DND-41 (cell line): ENCODE measurements at regions not wholly inside any gene's neighbourhood (a gene's known extent, or its start where the extent isn't known, plus 50 kb on each side); places are given as distances from the start of the nearest gene placed in this dataset.

ENCODE experiments used
- ATAC-seq: fragments of 200-7000 bp; cut with Tn5 transposase; 3 replicates; pipeline ENCODE4 v1.9.1; 2021; ENCODE audit warnings: low read depth; ENCODE audit not compliant: insufficient read depth
- DNase-seq: peaks from one replicate; pipeline ENCODE4 v3.0.0-alpha.2; 2020
- H2AFZ ChIP-seq: 2 replicates; pipeline ENCODE4 v1.6.0; 2012; ENCODE audit warnings: low read depth, low read length
- H3K27ac ChIP-seq: 2 replicates; pipeline ENCODE4 v1.5.1; 2012; ENCODE audit warnings: low read length, inconsistent platforms
- H3K27me3 ChIP-seq: fragments of 200-600 bp; sonication (generic); 2 replicates; pipeline ENCODE4 v1.6.0; 2012; ENCODE audit warnings: low read length, mild to moderate bottlenecking, inconsistent platforms; ENCODE audit not compliant: insufficient read depth, poor library complexity
- H3K36me3 ChIP-seq: 2 replicates; pipeline ENCODE4 v1.5.1; 2012; ENCODE audit warnings: low read length, inconsistent platforms; ENCODE audit not compliant: insufficient read depth
- H3K4me1 ChIP-seq: 2 replicates; pipeline ENCODE4 v1.5.1; 2012; ENCODE audit warnings: mild to moderate bottlenecking, low read length; ENCODE audit not compliant: insufficient read depth
- H3K4me2 ChIP-seq: 2 replicates; pipeline ENCODE4 v1.6.0; 2012; ENCODE audit warnings: mild to moderate bottlenecking, moderate library complexity, low read length, inconsistent platforms; ENCODE audit not compliant: insufficient read depth
- H3K4me3 ChIP-seq, 2 experiments: fragments of 200-600 bp in 1 of 2; shearing (Covaris generic) in 1 of 2; 2 replicates each; pipeline ENCODE4 v1.5.1; 2012 to 2016; ENCODE audit warnings: inconsistent platforms in 2 of 2, low read length in 2 of 2, mild to moderate bottlenecking in 2 of 2, low read depth in 1 of 2, moderate library complexity in 1 of 2
- H3K79me2 ChIP-seq: 2 replicates; pipeline ENCODE4 v1.6.0; 2012; ENCODE audit warnings: low read length, inconsistent platforms; ENCODE audit not compliant: insufficient read depth
- H3K9ac ChIP-seq: 2 replicates; pipeline ENCODE4 v1.6.0; 2012; ENCODE audit warnings: low read depth, mild to moderate bottlenecking, inconsistent platforms, low read length, moderate library complexity
- H3K9me3 ChIP-seq: 2 replicates; pipeline ENCODE4 v1.5.1; 2012; ENCODE audit warnings: low read length, moderate library complexity, mild to moderate bottlenecking, inconsistent platforms; ENCODE audit not compliant: insufficient read depth, severe bottlenecking
- H4K20me1 ChIP-seq: 2 replicates; pipeline ENCODE4 v1.6.0; 2012; ENCODE audit warnings: low read length; ENCODE audit not compliant: insufficient read depth
- CTCF ChIP-seq: IDR thresholded peaks from 2 replicates; pipeline ENCODE4 v1.5.1; 2012; ENCODE audit warnings: borderline replicate concordance, low read length, moderate library complexity, mild to moderate bottlenecking; ENCODE audit not compliant: poor library complexity, severe bottlenecking; ENCODE audit errors: extremely low read depth
- EZH2 ChIP-seq: IDR thresholded peaks from 3 replicates; pipeline ENCODE4 v1.6.1; 2012; ENCODE audit warnings: borderline replicate concordance, low read depth, mild to moderate bottlenecking, moderate library complexity, low read length, inconsistent platforms; ENCODE audit not compliant: severe bottlenecking

GRCh38 chr9:758146-758545 is 83.4 kb upstream of the DMRT1 start:
- H2AFZ ChIP-seq, result no peak overlapping the region
- ATAC-seq (no peak), DNase-seq (no peak)
- H3K27me3 ChIP-seq, result no peaks in the 10 kb centered on the region
- H3K4me1 ChIP-seq, result peaks cover 4% of the 10 kb centered on the region; the same call in 1 of the 2 replicates
- no peaks in the 10 kb centered on the region for H4K20me1 ChIP-seq
- no peak overlapping the region for H3K27ac ChIP-seq
- H3K79me2 ChIP-seq, result no peaks in the 10 kb centered on the region
- H3K9ac ChIP-seq, result no peak overlapping the region
- no peak overlapping the region for H3K4me3 ChIP-seq
- TF ChIP-seq CTCF, result no peak
- TF ChIP-seq EZH2, result no peak
- no peak overlapping the region for H3K4me2 ChIP-seq
- no peaks in the 10 kb centered on the region for H3K36me3 ChIP-seq
- H3K9me3 ChIP-seq, result no peaks in the 10 kb centered on the region

- no peak overlapping the region for H3K4me3 ChIP-seq
- no peaks in the 10 kb centered on the region for H3K27me3 ChIP-seq
- H4K20me1 ChIP-seq, result no peaks in the 10 kb centered on the region
- DNase-seq (no peak), ATAC-seq (no peak)
- no peak for TF ChIP-seq EZH2
- TF ChIP-seq CTCF, result no peak
- H3K36me3 ChIP-seq, result no peaks in the 10 kb centered on the region
- no peak overlapping the region for H3K9ac ChIP-seq
- H3K4me1 ChIP-seq, result peaks cover 4% of the 10 kb centered on the region; the same call in 1 of the 2 replicates
- no peak overlapping the region for H2AFZ ChIP-seq
- no peak overlapping the region for H3K27ac ChIP-seq
- no peaks in the 10 kb centered on the region for H3K79me2 ChIP-seq
- no peak overlapping the region for H3K4me2 ChIP-seq
- H3K9me3 ChIP-seq, result no peaks in the 10 kb centered on the region
Measured at GRCh38 chr9:759541-759940, 82.0 kb upstream of the DMRT1 start.

DNA sequence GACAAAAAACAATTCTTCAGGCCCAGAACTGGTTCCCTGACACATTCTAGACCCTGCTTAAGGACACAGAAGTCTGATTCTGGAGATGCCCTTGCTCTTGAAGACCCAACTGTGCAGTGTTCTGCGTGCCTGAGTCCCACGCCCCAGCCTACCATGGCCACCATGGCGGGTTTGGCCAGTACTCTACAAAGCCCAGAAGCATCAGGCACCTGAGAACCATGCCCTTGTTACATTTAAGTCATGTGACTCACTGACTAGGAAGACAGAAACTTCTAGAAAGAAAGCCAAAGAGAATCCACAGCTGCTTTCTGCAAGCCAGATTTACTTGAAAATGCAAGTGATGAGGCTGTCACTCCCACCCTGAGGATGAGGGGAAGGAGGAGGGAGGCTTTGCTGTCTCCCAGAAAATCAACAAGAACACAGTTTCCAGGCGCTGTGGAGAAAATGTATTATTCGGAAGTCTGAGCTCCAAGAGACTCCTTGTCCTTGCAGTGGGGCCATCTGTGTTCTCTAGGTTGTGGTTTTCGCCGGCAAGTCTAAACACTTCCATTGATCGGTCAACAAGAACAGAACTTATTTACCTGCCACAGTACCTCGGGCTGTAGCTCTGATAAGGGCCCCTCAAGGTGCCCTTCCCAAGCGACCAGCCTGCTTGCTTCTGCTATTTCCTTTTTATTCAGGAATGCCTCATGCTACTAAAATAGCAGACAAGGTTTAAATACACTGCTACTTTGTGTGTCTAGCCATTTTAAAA is 81.3 kb upstream of the DMRT1 start:
- Histone ChIP-seq H3K9ac (no peak overlapping the region), H3K27ac (no peak overlapping the region), H3K9me3 (no peaks in the 10 kb centered on the region), H3K79me2 (no peaks in the 10 kb centered on the region), H2AFZ (no peak overlapping the region), H3K27me3 (no peaks in the 10 kb centered on the region), H3K36me3 (no peaks in the 10 kb centered on the region), H3K4me3 (no peak overlapping the region), H4K20me1 (no peaks in the 10 kb centered on the region), H3K4me2 (no peak overlapping the region), H3K4me1 (peaks cover 4% of the 10 kb centered on the region; the same call in 1 of the 2 replicates)
- no peak for TF ChIP-seq CTCF
- TF ChIP-seq EZH2, result no peak
- ATAC-seq (no peak), DNase-seq (no peak)
